DMS 273 (cell line): ENCODE measurements at regions not wholly inside any gene's neighbourhood (a gene's known extent, or its start where the extent isn't known, plus 50 kb on each side); places are given as distances from the start of the nearest gene placed in this dataset.
"Not testable (repeated sequence)": the region's sequence is repeated elsewhere in the genome, so short reads cannot be mapped to it uniquely, and the experiment has no call there.

Source experiments
- DNase-seq: peaks from one replicate; lab custom pipeline; 2025; ENCODE audit not compliant: unreplicated experiment; lab: John Stamatoyannopoulos, UW

DNA sequence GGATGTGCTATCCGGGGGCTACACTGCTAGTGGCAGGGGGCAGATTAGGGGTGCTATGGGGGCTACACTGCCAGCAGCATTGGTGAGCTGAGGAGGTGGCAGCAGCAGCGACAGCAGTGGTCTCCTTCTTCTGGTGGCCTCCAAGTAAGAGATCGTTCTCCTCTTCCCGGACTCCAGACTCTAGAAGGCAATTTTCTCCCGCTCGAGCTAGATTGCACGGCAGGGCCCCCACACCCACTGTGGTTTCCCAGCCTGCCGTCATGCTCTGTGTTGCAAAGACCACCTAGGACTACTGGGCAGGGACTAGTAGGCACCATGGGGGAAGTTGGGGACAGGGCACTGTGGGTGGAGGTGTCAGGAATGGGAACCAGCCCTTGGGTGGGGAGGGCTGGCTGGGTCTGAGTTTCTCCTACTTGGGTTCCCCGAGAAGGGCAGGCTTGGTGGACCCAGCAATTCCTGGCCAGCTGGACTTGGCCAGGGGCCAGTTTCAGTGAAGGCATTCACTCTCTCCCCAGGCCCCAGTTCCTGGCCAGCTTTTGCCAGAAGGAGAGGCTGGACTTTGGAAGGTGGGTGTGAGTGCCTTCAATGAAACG, 203.4 kb upstream of the WSB1 start:
- not testable (repeated sequence) for DNase-seq

DNA sequence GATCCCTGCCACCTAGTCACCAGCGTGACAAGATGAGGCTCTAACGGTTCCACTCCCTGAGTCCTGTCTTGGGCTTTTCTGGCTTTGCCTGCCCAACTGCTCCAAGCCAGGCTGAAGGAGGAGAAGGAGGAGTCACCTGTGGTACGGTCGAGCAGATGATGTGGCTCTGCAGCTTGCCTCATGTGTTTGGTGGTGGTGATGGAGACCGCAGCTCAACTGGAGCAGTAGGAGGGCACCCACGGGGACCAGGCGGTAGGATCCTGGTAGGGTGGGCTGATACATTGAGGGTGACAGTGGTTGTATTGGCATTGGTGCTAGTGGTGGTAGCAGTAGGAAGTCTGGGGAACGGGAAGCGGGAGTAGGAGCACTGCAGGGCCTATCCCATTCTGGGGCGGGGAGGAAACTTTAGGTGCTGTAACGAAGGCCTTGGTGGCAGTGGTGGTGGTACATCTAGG, 202.8 kb upstream of the WSB1 start:
- DNase-seq: no peak

DNA sequence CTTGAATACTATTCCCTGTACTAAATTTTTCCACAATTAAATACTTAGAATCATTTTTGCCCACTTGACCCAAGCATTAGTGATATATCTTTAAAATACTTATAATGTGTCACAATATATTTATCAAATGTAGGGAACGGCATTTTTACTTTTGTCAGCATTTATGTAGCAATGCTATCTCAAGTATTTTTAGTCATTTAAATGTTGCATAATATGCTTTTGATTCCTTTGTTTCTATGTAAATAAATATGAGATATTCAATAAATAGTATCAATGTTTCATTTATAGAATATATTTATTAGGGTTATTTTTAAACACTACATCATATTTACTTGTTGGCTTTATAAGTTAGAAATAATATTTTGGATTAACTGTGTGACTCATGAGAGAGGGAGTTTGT, 199.7 kb upstream of the WSB1 start:
- DNase-seq: not testable (repeated sequence)

DNA sequence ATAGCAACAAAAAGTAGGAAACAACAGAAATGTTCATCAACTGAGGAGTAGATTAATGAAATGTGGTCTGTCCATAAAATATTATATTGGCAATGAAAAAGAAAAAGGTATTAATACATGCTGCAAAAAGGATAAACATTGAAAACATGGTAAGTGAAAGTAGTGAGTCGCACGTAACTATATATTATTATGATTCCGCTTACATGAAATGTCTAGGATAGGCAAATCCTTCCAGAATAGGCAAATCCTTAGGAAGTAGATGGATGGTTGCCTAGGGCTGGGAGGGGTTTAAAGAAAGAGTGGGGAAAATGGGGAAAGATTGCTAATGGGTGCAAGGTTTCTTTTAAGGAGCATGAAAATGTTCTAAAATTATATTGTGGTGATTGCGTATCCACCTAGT, 198.1 kb upstream of the WSB1 start:
- not testable (repeated sequence) for DNase-seq

DNA sequence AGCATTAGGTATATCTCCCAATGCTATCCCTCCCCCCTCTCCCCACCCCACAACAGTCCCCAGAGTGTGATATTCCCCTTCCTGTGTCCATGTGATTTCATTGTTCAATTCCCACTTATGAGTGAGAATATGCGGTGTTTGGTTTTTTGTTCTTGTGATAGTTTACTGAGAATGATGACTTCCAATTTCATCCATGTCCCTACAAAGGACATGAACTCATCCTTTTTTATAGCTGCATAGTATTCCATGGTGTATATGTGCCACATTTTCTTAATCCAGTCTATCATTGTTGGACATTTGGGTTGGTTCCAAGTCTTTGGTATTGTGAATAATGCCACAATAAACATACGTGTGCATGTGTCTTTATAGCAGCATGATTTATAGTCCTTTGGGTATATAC, 194.6 kb upstream of the WSB1 start:
- not testable (repeated sequence) for DNase-seq

DNA sequence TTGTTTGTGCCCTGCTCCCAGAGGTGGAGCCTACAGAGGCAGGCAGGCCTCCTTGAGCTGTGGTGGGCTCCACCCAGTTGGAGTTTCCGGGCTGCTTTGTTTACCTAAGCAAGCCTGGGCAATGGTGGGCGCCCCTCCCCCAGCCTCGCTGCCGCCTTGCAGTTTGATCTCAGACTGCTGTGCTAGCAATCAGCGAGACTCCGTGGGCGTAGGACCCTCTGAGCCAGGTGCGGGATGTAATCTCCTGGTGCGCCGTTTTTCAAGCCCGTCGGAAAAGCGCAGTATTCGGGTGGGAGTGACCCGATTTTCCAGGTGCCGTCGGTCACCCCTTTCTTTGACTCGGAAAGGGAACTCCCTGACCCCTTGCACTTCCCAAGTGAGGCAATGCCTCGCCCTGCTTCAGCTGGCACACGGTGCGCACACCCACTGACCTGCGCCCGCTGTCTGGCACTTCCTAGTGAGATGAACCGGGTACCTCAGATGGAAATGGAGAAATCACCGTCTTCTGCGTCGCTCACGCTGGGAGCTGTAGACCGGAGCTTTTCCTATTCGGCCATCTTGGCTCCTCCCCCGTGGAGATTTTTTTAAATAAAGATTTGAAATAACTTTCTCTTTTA, 189.2 kb upstream of the WSB1 start:
- not testable (repeated sequence) for DNase-seq

DNA sequence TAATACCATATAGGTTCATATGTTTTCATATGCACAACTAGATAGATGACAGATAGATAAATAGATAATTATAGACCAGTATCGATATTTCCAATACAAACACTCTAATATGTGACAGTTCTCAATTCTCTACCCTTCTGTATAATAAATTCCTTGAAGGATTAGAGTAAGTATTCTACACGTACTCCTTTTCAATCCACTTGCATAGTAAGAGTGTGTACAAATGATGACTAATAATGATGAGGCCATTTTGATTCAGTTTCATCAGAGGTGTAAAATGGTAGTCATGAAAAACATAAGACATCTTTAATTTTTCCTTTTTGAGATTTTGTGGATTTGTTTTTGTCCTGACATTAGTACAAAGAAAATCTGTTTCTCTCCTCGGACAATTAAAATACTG, 188.3 kb upstream of the WSB1 start:
- DNase-seq: no peak

DNA sequence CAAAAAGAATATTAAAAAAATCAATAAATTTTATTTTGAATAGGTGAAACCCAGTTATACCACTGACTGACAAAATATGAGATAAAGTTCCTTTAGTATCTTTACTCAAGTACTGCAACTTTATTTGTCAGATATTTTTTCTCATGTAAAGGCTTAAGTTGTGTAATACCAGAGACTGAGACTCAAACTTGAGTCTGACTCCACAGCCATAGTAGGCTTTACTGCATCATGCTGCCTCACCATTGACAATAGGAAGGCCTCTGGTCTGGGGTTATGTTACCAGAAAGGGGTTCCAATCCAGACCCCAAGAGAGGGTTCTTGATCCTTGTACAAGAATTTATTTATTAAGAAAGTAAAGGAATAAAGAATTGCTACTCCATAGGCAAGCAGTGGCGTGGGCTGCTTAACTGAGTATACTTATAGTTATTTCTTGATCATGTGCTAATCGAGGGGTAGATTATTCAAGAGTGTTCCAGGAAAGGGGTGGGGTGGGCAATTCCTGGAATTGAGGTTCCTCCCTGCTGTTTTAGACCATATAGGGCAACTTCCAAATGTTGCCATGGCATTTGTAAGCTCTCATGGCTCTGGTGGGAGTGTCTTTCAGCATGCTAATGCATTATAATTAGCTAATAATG, 187.4 kb upstream of the WSB1 start:
- DNase-seq: no peak

DNA sequence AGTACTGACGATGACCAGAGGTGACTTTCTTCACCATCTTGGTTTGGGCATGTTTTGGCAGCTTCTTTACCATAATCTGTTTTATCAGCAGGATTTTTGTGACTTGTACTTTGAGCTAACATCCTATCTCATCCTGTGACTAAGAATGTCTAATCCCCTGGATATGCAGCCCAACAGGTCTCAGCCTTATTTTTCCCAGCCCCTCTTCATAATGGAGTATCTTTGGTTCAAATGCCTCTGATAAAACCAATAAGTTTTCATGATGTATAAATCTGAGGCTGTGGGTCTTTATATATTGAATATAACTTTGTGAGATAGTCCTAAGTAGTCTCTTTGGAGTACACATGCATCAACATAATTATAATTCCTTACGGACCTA, 186.9 kb upstream of the WSB1 start:
- no peak for DNase-seq

DNA sequence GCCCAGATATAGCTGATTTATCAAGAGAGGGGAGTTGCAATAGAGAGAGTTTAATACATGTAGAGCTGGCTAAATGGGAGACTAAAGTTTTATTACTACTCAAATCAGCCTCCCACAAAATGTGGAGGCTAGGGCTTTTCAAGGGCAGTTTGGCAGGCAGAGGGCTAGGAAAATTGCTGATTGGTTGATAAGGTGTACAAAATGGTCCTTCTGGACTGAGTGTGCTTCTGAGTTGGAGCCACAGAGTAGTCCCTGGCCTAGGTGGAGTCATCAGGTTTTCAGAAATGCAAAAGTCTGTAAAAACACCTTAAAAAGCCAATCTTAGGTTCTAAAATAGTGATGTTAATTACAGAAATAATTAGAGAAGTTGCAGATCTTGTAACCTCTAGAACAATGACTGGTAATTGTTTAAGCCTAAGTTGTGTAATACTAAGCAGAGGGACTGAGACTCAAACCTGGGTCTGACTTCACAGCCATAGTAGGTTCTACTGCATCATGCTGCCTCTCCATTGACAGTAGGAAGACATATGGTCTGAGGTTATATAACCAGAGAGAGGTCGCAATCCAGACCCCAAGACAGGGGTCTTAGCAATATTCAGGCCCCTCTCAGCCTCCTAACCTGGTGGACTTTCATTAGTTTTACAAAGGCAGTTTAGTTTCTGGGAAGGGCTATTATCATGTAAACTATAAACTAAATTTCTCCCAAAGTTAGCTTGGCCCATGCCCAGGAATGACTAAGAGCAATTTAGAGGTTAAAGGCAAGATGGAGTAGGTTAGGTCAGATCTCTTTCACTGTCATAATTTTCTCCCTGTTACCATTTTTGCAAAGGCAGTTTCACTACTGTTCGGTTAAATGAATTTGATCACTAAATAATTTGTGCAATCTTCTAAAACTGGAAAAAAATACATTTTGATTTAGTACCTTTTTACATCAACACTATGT, 186.3 kb upstream of the WSB1 start:
- DNase-seq: not testable (repeated sequence)

DNA sequence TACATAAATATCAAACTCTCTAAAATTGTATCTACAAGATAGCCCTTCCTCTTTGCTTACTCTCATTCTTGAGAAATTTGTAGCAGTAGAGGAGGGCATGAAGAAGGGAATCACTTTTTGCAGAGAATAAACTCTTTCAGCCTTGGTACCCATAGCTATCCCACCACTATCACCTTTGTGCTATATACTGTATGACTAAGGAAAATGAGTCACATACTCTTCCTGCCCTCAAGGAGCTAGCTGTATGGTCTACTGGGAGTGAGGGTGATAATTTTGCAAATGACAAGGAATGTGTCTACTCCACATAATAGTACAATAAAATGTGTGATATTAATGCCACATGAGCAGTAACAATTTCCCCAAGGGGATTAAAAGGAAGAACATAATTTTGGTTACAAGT, 184.6 kb upstream of the WSB1 start:
- no peak for DNase-seq

DNA sequence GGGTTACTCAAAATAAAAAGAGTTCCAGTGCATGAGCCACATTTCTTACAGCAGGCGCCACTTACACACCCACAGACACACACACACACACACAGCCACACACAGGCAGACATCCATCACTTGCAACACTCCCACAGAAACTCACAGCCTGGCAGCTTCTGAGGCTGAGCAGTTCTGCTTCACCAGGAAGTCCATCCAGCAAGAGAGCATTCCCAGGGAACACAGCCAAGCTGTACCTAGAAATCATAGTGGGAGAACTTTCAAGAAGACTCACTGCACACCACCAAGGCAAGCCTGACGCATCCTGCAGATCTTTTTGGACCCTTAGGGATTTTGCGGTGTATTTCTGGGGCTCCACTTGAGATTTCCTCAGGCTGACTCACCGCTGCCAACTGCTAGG, 140.9 kb upstream of the WSB1 start:
- no peak for DNase-seq

DNA sequence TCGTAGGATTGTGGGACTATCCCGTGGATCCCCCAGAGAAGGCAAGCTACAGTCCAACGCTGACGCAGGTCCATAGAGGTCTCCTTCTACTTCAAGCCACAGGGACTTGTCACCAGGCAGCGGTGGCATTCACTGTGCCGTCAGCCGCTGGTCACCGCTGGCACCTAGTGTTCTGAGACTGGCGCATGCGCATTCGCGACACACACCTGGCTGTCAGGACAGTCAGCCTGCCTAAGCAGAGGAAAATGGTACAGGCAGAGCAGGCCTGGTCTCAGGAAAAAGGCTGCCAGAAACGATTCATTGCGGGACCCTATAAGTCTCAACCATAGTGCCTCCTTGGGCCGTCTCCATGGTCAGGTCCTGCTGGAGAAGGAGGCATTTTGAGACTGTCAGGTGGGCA, 138.0 kb upstream of the WSB1 start:
- no peak for DNase-seq

DNA sequence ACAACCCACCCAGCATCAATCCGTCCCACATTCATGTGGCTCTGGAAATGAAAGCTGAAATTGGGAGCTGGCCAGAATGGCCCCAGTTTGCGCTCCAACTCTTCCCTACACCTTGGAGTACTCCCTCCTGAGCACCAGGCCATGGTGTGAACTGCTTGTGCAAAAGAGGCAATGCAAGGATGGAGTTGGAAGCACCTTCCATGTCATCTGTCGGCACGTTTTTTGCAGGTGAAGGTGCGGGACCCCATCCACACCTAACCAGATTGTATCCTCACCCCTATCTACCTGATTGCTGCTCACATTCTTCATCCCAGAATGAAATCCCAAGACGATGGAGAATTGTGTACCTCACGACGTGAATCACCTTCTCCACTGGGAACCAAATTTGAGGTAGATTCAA, 136.6 kb upstream of the WSB1 start:
- DNase-seq: no peak

DNA sequence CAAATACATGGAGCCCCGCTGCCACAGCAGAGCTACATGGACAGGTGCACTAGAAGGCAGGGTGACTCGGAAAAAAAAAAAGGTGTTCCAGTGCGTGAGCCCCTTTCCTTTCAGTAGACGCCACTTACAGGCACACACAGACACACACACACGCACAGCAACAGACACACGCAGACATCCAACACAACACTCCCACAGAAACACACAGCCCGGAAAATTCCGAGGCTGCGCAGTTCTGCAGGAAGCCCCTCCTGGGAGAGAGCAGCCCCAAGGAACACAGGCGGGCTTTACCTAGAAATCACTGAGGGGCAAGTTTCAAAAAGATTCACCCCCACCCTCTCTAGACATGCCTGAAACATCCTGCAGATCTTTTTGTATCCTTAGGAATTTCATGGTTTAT, 136.0 kb upstream of the WSB1 start:
- no peak for DNase-seq

DNA sequence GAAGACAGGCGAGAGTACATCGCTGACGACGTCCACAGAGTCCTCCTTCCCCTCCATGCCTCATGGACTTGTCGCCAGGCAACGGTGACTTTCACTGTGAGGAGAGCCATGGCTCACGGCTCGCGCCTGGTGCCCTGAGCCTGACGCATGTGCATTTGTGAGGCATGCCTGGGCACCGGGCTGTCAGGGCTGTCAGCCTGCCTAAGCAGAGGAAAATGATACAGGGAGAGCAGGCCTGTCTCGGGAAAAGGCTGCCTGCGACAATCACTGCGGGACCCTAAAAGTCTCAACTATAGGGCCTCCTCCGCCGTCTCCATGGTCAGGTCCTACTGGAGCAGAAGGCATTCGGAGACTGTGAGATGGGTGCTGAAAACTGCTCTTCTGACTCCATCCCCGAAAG, 135.5 kb upstream of the WSB1 start:
- DNase-seq: no peak

DNA sequence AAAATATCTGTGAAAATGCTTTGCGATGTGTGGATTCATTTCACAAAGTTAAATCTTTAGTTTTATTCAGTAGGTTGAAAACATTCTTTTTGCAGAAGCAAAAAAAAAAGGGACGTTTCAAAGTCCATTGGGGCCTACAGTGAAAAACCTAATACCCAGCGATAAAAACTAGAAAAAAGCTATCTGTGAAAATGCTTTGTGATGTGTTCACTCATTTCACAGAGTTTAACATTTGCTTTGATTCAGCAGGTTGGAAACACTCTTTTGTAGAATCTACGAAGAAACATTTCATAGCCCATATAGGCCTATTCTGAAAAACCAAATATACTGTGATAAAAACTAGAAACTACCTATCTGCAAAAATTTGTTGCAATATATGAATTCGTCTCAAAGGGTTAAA, 113.6 kb upstream of the WSB1 start:
- no peak for DNase-seq

DNA sequence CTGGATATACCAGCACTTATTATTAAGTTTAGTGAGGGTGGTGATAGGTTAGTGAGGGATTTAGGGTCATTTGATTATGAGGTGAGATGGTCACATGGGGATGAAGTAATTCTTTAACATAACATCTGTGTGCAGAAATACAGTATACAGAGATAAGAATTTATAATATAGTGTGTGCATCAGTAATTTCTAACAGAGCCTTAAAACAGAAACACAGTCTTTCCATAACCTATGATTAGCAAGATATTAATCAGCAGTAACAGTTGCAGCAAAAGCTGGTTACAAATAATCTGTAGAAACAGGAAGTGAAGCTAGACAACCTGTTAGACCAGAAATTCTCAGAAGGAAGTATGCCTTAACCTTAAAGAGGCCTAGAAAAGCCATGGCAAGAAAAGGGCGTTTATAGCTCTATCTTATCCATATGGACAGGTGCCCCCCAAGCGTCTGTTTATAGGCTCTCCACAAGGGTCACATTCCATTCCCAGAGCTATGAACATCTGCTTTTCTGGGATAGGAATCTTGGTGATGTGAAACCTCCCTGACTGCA, 112.5 kb upstream of the WSB1 start:
- DNase-seq: not testable (repeated sequence)

DNA sequence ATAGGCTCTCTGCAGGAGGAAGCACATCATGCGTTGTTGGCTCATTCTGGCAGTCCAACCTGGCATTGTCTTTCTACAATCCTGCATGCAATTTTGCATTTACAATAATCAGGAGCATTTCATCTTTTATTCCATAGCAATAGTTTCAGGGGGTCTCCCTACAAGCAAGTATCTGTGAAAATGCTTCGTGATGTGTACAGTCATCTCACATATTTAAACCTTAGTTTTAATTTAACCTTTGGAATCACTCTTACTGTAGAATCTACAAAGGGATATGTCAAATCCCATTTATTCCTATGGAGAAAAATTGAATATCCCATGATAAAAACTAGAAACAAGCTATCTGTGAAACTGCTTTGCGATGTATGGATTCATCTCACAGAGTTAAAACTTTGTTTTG, 112.0 kb upstream of the WSB1 start:
- DNase-seq: no peak

DNA sequence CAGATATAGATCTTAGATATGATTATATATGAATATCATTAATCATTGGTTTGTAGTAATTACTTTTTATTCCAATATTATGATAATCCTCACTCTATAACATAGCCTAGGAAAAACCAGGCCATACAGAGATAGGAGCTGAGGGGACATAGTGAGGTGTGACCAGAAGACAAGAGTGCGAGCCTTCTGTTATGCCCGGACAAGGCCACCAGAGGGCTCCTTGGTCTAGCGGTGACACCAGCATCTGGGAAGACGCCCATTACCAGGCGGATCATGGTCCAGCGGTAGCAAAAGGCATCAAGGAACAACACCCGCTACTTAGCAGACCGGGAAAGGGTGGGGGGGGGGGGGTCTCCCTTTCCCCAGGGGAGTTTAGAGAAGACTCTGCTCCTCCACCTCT, 96.4 kb upstream of the WSB1 start:
- peak; percentile 4 for DNase-seq

DNA sequence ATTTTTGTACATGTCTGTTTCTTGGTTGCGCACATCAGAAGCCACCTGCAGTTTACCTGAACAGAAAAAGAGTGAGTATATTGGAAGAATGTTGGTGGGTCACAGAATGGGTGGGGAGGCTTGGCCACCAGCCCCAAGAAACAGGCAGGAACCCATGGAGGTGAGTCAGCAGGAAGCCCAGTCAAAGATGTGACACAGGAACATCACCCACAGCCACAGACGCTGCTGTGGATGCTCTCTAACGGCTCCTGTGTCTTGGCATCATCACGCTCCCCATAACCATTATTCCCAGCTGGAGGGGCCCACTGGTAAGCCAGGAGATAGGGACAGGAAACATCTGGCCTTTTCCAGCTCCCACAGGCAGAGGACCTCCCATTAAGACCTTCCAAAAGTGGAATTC, 94.0 kb upstream of the WSB1 start:
- DNase-seq: no peak
